ENCODE measurements at regions not wholly inside any gene's neighbourhood (a gene's known extent, or its start where the extent isn't known, plus 50 kb on each side); places are given as distances from the start of the nearest gene placed in this dataset.

- no peak for TF ChIP-seq CTCF (IDR thresholded peaks at IDR 0.05; ENCODE audit: control extremely low read depth, extremely low read depth, low read depth, missing control alignments)
- no peak for DNase-seq (ENCODE audit: extremely low spot score)
- POLR2A ChIA-PET: interaction anchor here (0.6 kb wide), 1 partner anchor 240 kb away, joined by 3 read pairs; no protein-coding TSS in a partner anchor
- CTCF ChIA-PET: interaction anchor here (0.7 to 1.3 kb wide), 2 partner anchors 8 to 12 kb away, joined by 3 read pairs; no protein-coding TSS in a partner anchor
Observed at GRCh38 chr14:104359301-104359968, 220.1 kb upstream of the C14orf180 start.

GRCh38 chr14:104359969-104360442 lies 219.6 kb upstream of the C14orf180 start:
- POLR2A ChIA-PET: interaction anchor here (0.6 kb wide), 1 partner anchor 241 kb away, joined by 3 read pairs; no protein-coding TSS in a partner anchor
- TF ChIP-seq CTCF (IDR thresholded peaks at IDR 0.05; ENCODE audit: control extremely low read depth, extremely low read depth, low read depth, missing control alignments): no peak
- CTCF ChIA-PET: interaction anchor here (0.7 kb wide), 1 partner anchor 12 kb away, joined by 3 read pairs; no protein-coding TSS in a partner anchor
- DNase-seq (ENCODE audit: extremely low spot score): no peak

GRCh38 chr14:104360501-104360900 lies 219.1 kb upstream of the C14orf180 start:
- DNase-seq (ENCODE audit: extremely low spot score): no peak
- CTCF ChIA-PET: interaction anchor here (1.1 kb wide), 1 partner anchor 223 kb away, joined by 3 read pairs; no protein-coding TSS in a partner anchor
- POLR2A ChIA-PET: no interaction called here
- TF ChIP-seq CTCF (IDR thresholded peaks at IDR 0.05; ENCODE audit: control extremely low read depth, extremely low read depth, low read depth, missing control alignments): no peak

GRCh38 chr14:104361101-104361591 lies 218.4 kb upstream of the C14orf180 start:
- ChIA-PET CTCF (interaction anchor here (1.1 kb wide), 1 partner anchor 224 kb away, joined by 3 read pairs; no protein-coding TSS in a partner anchor), POLR2A (no interaction called here)
- DNase-seq (ENCODE audit: extremely low spot score): no peak
- TF ChIP-seq CTCF (IDR thresholded peaks at IDR 0.05; ENCODE audit: control extremely low read depth, extremely low read depth, low read depth, missing control alignments): no peak

- POLR2A ChIA-PET: no interaction called here
- CTCF ChIA-PET: no interaction called here
- TF ChIP-seq CTCF (IDR thresholded peaks at IDR 0.05; ENCODE audit: control extremely low read depth, extremely low read depth, low read depth, missing control alignments): no peak
- DNase-seq (ENCODE audit: extremely low spot score): no peak
Observed at GRCh38 chr14:104361921-104362681, 217.5 kb upstream of the C14orf180 start.

- DNase-seq (ENCODE audit: extremely low spot score): no peak
- TF ChIP-seq CTCF (IDR thresholded peaks at IDR 0.05; ENCODE audit: control extremely low read depth, extremely low read depth, low read depth, missing control alignments): no peak
- ChIA-PET CTCF (no interaction called here), POLR2A (no interaction called here)
Observed at GRCh38 chr14:104362761-104363605, 216.6 kb upstream of the C14orf180 start.
